ENCODE measurements at regions not wholly inside any gene's neighbourhood (a gene's known extent, or its start where the extent isn't known, plus 50 kb on each side); places are given as distances from the start of the nearest gene placed in this dataset.

DNA sequence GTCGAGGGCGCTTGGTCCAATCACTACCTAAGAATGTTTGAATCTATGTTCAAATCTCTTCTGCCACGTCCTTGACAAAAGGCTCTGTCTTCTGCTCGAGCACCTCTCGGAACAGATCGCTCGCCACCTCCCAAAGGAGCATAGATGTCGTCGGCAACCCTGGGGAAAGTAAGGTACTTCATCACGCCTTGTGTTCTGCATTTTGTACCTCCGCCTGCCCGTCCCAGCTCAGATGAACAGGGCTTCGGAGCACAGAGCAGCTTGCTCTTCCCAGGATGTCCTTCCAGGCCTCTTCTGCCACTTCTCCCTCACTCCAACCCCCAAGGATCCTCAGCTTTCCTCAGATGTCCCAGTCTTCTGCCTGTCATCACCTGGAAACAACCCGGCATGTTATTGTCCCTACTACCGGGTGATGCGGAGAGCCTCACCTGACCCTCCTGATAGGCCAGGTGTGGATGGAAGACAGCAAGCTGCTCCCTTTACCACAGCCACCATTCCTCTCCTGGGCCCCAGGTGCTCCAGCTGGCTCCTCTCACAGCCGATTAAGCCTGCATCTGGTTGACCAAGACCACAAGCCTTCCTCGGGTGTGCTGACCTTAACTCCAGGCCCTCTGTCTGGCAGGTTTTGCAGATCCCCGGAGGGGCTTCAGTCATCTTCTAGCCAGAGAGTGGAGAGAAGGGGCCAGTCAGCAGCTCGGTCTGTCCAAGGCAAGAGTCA is 270.5 kb downstream of the FAM43A start:
- Histone ChIP-seq H3K4me2 (ENCODE audit: low read length) (no peak overlapping the region), H3K36me3 (ENCODE audit: control insufficient read depth, low read length) (no peaks in the 10 kb centered on the region), H3K4me3 (ENCODE audit: low read length) (no peak overlapping the region), H3K79me2 (ENCODE audit: control insufficient read depth, low read length) (no peaks in the 10 kb centered on the region), H3F3A (ENCODE audit: control insufficient read depth, insufficient read depth) (no peaks in the 10 kb centered on the region; the same call in 1 of the 2 replicates), H3K27ac (ENCODE audit: low read depth, low read length) (no peak overlapping the region), H4K20me1 (ENCODE audit: control insufficient read depth, insufficient read depth, low read depth, low read length) (no peaks in the 10 kb centered on the region), H3K4me1 (ENCODE audit: control insufficient read depth, low read length) (no peaks in the 10 kb centered on the region), H3K27me3 (ENCODE audit: control insufficient read depth, low read length) (peaks cover 2% of the 10 kb centered on the region), H3K9me2 (replicated peaks; ENCODE audit: control insufficient read depth, low read length) (no peaks in the 10 kb centered on the region), H3K9me3 (ENCODE audit: control insufficient read depth, insufficient read depth, low read length) (no peaks in the 10 kb centered on the region)
- TF ChIP-seq, protein P1, sequence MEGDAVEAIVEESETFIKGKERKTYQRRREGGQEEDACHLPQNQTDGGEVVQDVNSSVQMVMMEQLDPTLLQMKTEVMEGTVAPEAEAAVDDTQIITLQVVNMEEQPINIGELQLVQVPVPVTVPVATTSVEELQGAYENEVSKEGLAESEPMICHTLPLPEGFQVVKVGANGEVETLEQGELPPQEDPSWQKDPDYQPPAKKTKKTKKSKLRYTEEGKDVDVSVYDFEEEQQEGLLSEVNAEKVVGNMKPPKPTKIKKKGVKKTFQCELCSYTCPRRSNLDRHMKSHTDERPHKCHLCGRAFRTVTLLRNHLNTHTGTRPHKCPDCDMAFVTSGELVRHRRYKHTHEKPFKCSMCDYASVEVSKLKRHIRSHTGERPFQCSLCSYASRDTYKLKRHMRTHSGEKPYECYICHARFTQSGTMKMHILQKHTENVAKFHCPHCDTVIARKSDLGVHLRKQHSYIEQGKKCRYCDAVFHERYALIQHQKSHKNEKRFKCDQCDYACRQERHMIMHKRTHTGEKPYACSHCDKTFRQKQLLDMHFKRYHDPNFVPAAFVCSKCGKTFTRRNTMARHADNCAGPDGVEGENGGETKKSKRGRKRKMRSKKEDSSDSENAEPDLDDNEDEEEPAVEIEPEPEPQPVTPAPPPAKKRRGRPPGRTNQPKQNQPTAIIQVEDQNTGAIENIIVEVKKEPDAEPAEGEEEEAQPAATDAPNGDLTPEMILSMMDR (IDR thresholded peaks at IDR 0.05; ENCODE audit: low read depth, low read length, poor library complexity, severe bottlenecking): no peak
- no peak for TF ChIP-seq EZH2phosphoT487 (IDR thresholded peaks at IDR 0.05; ENCODE audit: borderline replicate concordance, low read length)

DNA sequence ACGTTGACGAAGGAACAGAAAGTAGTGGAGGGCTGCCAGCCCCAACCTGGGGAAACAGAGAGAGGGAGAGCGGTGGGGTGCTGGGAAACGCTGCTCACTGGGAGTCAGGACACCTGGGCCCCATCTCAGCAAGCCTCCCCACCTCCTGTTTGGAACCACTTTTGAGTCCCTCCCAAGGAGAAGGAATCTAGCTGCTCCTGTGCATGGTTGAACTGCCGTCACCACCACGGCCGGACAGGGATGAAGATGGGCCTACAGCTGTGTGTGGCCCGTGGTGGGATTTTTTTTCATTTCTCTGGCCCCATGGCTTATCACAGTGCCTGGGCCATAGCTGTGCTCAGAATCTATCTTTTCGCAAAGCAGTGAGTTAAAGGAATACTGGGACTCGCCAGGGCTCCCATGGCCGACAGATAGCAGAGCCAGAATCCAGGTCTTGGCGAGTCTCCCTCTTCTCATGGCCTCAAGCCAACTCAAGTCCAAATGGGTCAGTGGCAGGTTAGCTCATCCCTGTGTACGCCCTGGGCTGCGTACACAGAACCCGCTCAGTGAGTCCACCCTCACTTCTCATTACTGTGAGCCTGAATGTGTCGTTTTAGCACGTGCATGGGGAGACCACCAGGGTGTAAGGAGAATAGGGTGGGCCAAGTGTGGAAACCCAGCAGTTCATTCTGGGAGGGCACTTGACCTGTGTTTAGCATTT is 271.2 kb downstream of the FAM43A start:
- H3K4me1 ChIP-seq (ENCODE audit: control insufficient read depth, low read length): no peaks in the 10 kb centered on the region
- H4K20me1 ChIP-seq (ENCODE audit: control insufficient read depth, insufficient read depth, low read depth, low read length): no peaks in the 10 kb centered on the region
- H3F3A ChIP-seq (ENCODE audit: control insufficient read depth, insufficient read depth): no peaks in the 10 kb centered on the region; the same call in 1 of the 2 replicates
- no peaks in the 10 kb centered on the region for H3K9me3 ChIP-seq (ENCODE audit: control insufficient read depth, insufficient read depth, low read length)
- H3K4me2 ChIP-seq (ENCODE audit: low read length): no peak overlapping the region
- no peak overlapping the region for H3K4me3 ChIP-seq (ENCODE audit: low read length)
- TF ChIP-seq EZH2phosphoT487 (IDR thresholded peaks at IDR 0.05; ENCODE audit: borderline replicate concordance, low read length): no peak
- TF ChIP-seq, protein P1 (IDR thresholded peaks at IDR 0.05; ENCODE audit: low read depth, low read length, poor library complexity, severe bottlenecking): no peak
- no peaks in the 10 kb centered on the region for H3K9me2 ChIP-seq (replicated peaks; ENCODE audit: control insufficient read depth, low read length)
- no peaks in the 10 kb centered on the region for H3K36me3 ChIP-seq (ENCODE audit: control insufficient read depth, low read length)
- H3K27me3 ChIP-seq (ENCODE audit: control insufficient read depth, low read length): peaks cover 2% of the 10 kb centered on the region
- H3K79me2 ChIP-seq (ENCODE audit: control insufficient read depth, low read length): no peaks in the 10 kb centered on the region
- H3K27ac ChIP-seq (ENCODE audit: low read depth, low read length): no peak overlapping the region

DNA sequence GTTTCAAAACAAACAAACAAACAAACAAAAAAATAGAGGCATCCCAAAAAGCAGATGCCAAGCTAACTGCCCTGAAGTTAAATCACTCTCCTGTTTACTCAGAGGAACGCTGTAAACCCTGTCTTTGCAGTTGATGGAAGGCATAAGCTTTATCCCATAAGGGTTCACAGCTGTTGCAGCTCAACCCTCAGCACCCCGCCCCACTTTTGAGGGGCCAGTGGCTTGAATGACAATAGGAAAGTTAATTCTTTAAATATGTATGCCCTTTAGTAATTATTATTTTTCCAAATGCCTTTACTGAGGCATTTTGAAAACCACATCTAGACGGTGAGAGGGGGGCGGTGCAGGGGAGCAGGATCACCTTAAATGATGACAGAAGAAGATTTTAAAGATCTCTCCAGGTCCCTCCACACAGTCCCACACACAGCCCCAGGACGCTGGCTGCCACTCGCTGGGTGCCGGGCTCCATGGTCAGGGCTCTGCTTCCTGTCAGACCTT is 272.1 kb downstream of the FAM43A start:
- Histone ChIP-seq H3K9me2 (replicated peaks; ENCODE audit: control insufficient read depth, low read length) (no peaks in the 10 kb centered on the region), H3K36me3 (ENCODE audit: control insufficient read depth, low read length) (no peaks in the 10 kb centered on the region), H3K4me2 (ENCODE audit: low read length) (no peak overlapping the region), H3K27me3 (ENCODE audit: control insufficient read depth, low read length) (no peaks in the 10 kb centered on the region; the same call in none of the 2 replicates), H3F3A (ENCODE audit: control insufficient read depth, insufficient read depth) (no peaks in the 10 kb centered on the region), H3K4me3 (ENCODE audit: low read length) (no peak overlapping the region), H3K4me1 (ENCODE audit: control insufficient read depth, low read length) (no peaks in the 10 kb centered on the region), H3K9me3 (ENCODE audit: control insufficient read depth, insufficient read depth, low read length) (no peaks in the 10 kb centered on the region), H3K79me2 (ENCODE audit: control insufficient read depth, low read length) (no peaks in the 10 kb centered on the region), H3K27ac (ENCODE audit: low read depth, low read length) (no peak overlapping the region), H4K20me1 (ENCODE audit: control insufficient read depth, insufficient read depth, low read depth, low read length) (no peaks in the 10 kb centered on the region)
- no peak for TF ChIP-seq EZH2phosphoT487 (IDR thresholded peaks at IDR 0.05; ENCODE audit: borderline replicate concordance, low read length)
- TF ChIP-seq, protein P1 (IDR thresholded peaks at IDR 0.05; ENCODE audit: low read depth, low read length, poor library complexity, severe bottlenecking): no peak

Data from DOHH2 (cell line).